ENCODE measurements at regions not wholly inside any gene's neighbourhood (a gene's known extent, or its start where the extent isn't known, plus 50 kb on each side); places are given as distances from the start of the nearest gene placed in this dataset.

DNA sequence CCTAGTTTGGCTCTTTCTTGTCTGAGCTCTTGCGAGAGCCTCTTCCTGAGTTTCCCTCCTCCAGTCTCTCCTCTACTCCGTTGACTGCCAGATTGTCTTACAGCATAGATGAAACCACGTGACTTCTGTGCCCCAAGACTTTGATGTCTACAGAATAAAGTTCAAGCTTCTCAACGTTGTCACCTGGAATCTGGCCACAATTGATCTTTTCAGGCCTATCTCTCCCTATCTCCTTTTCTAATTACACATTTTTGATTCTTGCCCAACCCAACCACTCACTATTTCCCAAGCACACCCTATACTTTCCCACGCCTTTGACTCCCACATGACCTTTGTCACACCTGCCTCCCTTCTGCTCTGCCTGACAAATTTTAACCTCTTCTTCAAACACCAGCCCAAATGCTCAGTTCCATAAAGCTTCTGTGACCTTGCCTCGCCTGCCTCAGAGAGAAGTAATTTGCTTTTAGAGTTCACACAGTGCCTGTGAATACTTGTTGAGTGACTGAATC lies 52.4 kb upstream of the PMFBP1 start:
- ATAC-seq (no peak), DNase-seq (no peak)
- Histone ChIP-seq H3K27me3 (ENCODE audit: insufficient read depth in 3 of 3, low read length in 2 of 3) (no peaks in the 10 kb centered on the region), H3K27ac (no peak overlapping the region), H3K36me3 (ENCODE audit: insufficient read depth in 1 of 2, low read depth in 1 of 2) (no peaks in the 10 kb centered on the region), H3K4me3 (no peak overlapping the region), H3K9me3 (no peaks in the 10 kb centered on the region), H3K4me1 (no peaks in the 10 kb centered on the region)
- 79 to 81% (median 80%) methylated on average over 6 of the region's 6 CpGs for WGBS, 3 donors
- intact Hi-C loops (cut with DNase I) = no loop called here
- TF ChIP-seq CTCF (IDR thresholded peaks at IDR 0.05) = no peak

DNA sequence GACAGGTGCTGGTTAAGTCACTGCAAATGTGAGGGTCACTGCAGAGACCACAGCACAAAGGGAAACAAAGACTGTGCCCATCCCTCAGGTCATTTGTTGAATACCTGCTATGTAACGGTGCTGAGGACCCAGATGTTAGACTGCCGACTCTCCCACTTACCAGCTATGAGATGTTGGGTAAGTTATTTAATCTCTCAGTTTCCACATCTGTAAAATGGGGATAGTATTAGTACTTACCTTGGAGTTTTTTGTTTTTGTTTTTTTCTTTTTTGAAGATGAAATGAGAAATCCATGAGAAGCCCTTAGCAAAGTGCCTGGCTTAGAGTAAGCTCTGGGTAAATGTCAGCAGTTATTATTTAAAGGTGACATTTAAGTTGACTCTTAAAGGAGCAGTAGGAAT lies 50.5 kb upstream of the PMFBP1 start:
- H3K9me3 ChIP-seq = no peaks in the 10 kb centered on the region
- H3K27me3 ChIP-seq (ENCODE audit: insufficient read depth in 3 of 3, low read length in 2 of 3) = no peaks in the 10 kb centered on the region
- no peak overlapping the region for H3K27ac ChIP-seq
- H3K4me3 ChIP-seq = no peak overlapping the region
- H3K36me3 ChIP-seq (ENCODE audit: insufficient read depth in 1 of 2, low read depth in 1 of 2) = no peaks in the 10 kb centered on the region
- intact Hi-C loops (cut with DNase I) = no loop called here
- WGBS, 3 donors = 82 to 85% (median 84%) methylated on average over 2 of the region's 2 CpGs
- TF ChIP-seq CTCF (IDR thresholded peaks at IDR 0.05) = no peak
- DNase-seq (no peak), ATAC-seq (no peak)
- no peaks in the 10 kb centered on the region for H3K4me1 ChIP-seq
